ENCODE measurements at regions not wholly inside any gene's neighbourhood (a gene's known extent, or its start where the extent isn't known, plus 50 kb on each side); places are given as distances from the start of the nearest gene placed in this dataset.
A peak's percentile ranks its signal among the peaks of the same experiment; 100 is the strongest.

DNA sequence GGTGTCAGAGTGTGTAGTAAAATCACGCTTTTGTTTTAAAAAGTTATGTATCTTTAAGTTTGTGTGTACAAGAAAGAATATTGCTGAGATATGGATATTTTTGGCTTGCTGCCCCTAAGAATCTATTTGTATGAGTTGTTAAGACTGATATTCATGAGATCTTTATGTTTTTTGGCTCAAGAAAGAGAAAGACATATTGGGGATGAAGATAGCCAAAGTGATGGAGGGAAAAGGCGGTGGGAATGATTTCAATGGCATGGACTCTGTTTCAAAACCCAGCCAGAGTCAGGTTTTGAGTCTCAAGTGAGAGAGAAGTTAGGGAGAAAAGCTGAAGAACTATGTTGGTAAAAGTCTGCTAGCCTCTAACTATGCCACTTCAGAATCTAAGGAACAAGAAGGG is 351.7 kb downstream of the PBX1 start:
- ATAC-seq: no peak
- H3K4me1 ChIP-seq: peaks cover 0 to 6% (median 0%) of the 10 kb centered on the region in 9 donors
- intact Hi-C loops (cut with DNase I): loop anchor here in 7 of 10 donors (5.0 to 10.0 kb wide), 7 partner anchors 73 to 468 kb away; partner anchors contain the start of gene PBX1 (in 1 of the 7)
- no peaks in the 10 kb centered on the region for H3K9me3 ChIP-seq
- no peaks in the 10 kb centered on the region for H3K27me3 ChIP-seq
- TF ChIP-seq CTCF (IDR thresholded peaks at IDR 0.05): no peak
- WGBS, 2 donors: 88 to 97% methylated on average over 2 of the region's 2 CpGs
- H3K27ac ChIP-seq: no peak overlapping the region
- DNase-seq: no peak
- no peaks in the 10 kb centered on the region for H3K36me3 ChIP-seq
- peak overlapping the region in 1 of 10 donors; percentile 48 for H3K4me3 ChIP-seq

GRCh38 chr1:164907666-164908065 is 348.7 kb downstream of the PBX1 start:
- WGBS, 2 donors: 42 to 61% methylated on average over 2 of the region's 2 CpGs
- H3K36me3 ChIP-seq: no peaks in the 10 kb centered on the region
- H3K4me3 ChIP-seq: no peak overlapping the region
- H3K27me3 ChIP-seq: no peaks in the 10 kb centered on the region
- ATAC-seq: no peak
- no peak for TF ChIP-seq CTCF (IDR thresholded peaks at IDR 0.05)
- H3K27ac ChIP-seq: no peak overlapping the region
- no peaks in the 10 kb centered on the region for H3K9me3 ChIP-seq
- DNase-seq: no peak
- peaks cover 0 to 6% (median 0%) of the 10 kb centered on the region in 9 donors for H3K4me1 ChIP-seq
- intact Hi-C loops (cut with DNase I): loop anchor here in 1 of 10 donors (10.0 kb wide), 1 partner anchor 53 kb away; no protein-coding TSS in a partner anchor

DNA sequence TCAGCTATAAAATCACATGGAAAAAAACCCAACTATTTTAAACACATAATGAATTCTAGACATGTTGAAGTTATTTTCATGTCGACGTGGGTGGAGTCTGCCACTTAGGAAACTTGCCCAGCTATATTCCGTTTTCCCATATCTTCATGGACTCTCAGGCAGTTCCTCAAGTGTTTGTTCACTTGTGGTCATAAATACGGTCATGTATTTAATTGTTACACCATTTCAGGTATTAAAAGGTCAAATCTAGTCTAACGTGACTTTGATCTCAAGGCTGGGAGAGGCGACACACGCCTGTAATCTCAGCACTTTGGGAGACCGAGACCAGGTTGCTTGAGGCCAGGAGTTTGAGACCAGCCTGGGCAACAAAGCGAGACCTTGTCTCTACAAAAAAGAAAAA is 346.9 kb downstream of the PBX1 start:
- Histone ChIP-seq H3K4me1 (peaks cover 0 to under 1% (median 0%) of the 10 kb centered on the region in 9 donors), H3K27me3 (no peaks in the 10 kb centered on the region), H3K36me3 (no peaks in the 10 kb centered on the region), H3K27ac (no peak overlapping the region), H3K4me3 (no peak overlapping the region), H3K9me3 (no peaks in the 10 kb centered on the region)
- DNase-seq (no peak), ATAC-seq (no peak)
- no peak for TF ChIP-seq CTCF (IDR thresholded peaks at IDR 0.05)
- 75% methylated on average over 9 of the region's 9 CpGs for WGBS, 2 donors
- intact Hi-C loops (cut with DNase I): loop anchor here in 2 of 10 donors (1.0 to 10.0 kb wide), 2 partner anchors 9 to 51 kb away; no protein-coding TSS in a partner anchor

DNA sequence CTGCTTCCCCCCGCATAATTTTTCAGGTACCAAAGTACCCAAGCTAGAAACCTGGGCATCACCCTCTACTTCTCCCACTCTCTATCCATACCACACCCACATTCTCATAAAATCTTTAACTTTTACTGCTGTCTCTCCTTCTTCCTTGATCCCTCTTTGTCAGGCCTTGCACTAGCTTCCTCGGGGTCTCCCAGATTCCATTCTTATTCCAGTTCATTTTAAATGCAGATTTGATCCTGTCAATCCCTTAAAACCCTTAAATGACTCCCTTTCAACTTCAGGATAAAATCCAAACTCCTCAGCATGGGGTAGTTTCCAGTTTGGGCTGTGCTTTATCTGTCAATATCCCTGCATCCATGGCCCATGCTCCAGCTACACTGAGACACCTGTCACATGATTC is 343.5 kb downstream of the PBX1 start:
- Histone ChIP-seq H3K27me3 (no peaks in the 10 kb centered on the region), H3K9me3 (peaks cover 0 to 11% (median 5%) of the 10 kb centered on the region in 11 donors), H3K36me3 (no peaks in the 10 kb centered on the region), H3K4me3 (no peak overlapping the region), H3K27ac (no peak overlapping the region), H3K4me1 (no peaks in the 10 kb centered on the region)
- ATAC-seq (no peak), DNase-seq (no peak)
- WGBS, 2 donors: 78 to 84% methylated on average over 2 of the region's 2 CpGs
- TF ChIP-seq CTCF (IDR thresholded peaks at IDR 0.05): no peak
- intact Hi-C loops (cut with DNase I): loop anchor here in 1 of 10 donors (10.0 kb wide), 1 partner anchor 48 kb away; no protein-coding TSS in a partner anchor
